Testis (tissue), 2 donors: ENCODE measurements at regions not wholly inside any gene's neighbourhood (a gene's known extent, or its start where the extent isn't known, plus 50 kb on each side); places are given as distances from the start of the nearest gene placed in this dataset.

Experiments used
- POLR2A ChIP-seq: fragments of 450-650 bp; IDR thresholded peaks from one replicate; pipeline ENCODE4 v1.6.1; 2017; ENCODE audit warnings: antibody characterized with exemption, mild to moderate bottlenecking, moderate library complexity
- TF ChIP-seq, protein P1 (sequence below), 3 experiments: fragments of 450-650 bp in 2 of 3; fragments of 200-600 bp in 1 of 3; sonication (generic) in 1 of 3; IDR thresholded peaks; one replicate each; pipeline ENCODE4 v1.5.1; 2016 to 2019; ENCODE audit warnings: antibody characterized with exemption in 3 of 3, mild to moderate bottlenecking in 2 of 3, moderate library complexity in 1 of 3

DNA sequence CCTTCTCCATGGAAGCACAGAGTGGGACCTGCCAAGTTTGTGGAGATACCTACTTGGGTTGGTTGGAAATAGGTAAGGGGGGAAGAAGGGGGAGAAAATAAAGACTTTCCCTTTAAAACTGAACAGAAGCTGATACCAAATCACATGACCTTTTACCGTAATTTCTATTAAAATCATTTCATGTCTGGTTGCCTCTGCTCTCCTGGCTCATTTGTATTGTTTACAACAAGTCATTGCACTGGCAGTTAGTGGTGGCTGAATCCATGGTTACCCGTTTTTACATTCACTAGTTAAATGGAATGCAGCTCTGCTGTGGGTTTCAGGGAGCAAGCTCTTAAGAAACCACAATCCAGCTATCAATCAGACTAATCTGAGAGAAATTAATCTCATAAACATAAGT lies 353.7 kb upstream of the ESRRG start:
- TF ChIP-seq, protein P1, sequence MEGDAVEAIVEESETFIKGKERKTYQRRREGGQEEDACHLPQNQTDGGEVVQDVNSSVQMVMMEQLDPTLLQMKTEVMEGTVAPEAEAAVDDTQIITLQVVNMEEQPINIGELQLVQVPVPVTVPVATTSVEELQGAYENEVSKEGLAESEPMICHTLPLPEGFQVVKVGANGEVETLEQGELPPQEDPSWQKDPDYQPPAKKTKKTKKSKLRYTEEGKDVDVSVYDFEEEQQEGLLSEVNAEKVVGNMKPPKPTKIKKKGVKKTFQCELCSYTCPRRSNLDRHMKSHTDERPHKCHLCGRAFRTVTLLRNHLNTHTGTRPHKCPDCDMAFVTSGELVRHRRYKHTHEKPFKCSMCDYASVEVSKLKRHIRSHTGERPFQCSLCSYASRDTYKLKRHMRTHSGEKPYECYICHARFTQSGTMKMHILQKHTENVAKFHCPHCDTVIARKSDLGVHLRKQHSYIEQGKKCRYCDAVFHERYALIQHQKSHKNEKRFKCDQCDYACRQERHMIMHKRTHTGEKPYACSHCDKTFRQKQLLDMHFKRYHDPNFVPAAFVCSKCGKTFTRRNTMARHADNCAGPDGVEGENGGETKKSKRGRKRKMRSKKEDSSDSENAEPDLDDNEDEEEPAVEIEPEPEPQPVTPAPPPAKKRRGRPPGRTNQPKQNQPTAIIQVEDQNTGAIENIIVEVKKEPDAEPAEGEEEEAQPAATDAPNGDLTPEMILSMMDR (IDR thresholded peaks at IDR 0.05) = no peak
- TF ChIP-seq POLR2A = no peak
